ENCODE measurements at regions not wholly inside any gene's neighbourhood (a gene's known extent, or its start where the extent isn't known, plus 50 kb on each side); places are given as distances from the start of the nearest gene placed in this dataset.

DNA sequence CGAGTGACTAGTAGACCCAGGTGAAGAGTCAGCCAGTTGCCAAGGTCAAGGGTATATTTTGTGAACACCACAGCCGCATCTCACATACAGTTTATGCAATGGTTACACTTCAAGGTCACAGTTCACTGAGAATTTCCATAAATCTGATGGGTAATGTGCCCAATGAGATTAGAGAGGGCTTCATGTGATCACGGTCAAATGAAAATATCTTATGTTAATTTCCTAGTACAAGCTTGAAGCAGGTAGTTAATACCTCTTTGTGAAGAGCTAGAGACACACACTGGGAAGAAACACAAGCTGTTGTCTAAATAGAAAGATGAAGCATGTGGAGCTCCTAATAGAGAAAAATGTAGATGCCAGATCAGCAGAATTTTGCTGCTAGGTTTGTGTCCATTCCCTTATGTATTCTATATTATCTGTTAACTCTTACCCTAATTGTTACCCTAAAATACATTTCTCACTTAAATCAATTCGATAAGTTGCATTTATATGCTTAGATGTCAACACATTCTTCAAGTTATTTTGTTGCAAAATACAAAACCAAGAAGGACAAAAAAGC is 136.0 kb downstream of the NR2F2 start:
- H3K4me3 ChIP-seq (ENCODE audit: low read depth, poor library complexity, severe bottlenecking), result no peak overlapping the region
- WGBS, 2 donors, result 77 to 82% methylated on average over 4 of the region's 4 CpGs
- no peak for DNase-seq (ENCODE audit: low spot score in 2 of 2)
- no peak for TF ChIP-seq POLR2A (IDR thresholded peaks at IDR 0.05)
- TF ChIP-seq, protein P1, sequence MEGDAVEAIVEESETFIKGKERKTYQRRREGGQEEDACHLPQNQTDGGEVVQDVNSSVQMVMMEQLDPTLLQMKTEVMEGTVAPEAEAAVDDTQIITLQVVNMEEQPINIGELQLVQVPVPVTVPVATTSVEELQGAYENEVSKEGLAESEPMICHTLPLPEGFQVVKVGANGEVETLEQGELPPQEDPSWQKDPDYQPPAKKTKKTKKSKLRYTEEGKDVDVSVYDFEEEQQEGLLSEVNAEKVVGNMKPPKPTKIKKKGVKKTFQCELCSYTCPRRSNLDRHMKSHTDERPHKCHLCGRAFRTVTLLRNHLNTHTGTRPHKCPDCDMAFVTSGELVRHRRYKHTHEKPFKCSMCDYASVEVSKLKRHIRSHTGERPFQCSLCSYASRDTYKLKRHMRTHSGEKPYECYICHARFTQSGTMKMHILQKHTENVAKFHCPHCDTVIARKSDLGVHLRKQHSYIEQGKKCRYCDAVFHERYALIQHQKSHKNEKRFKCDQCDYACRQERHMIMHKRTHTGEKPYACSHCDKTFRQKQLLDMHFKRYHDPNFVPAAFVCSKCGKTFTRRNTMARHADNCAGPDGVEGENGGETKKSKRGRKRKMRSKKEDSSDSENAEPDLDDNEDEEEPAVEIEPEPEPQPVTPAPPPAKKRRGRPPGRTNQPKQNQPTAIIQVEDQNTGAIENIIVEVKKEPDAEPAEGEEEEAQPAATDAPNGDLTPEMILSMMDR (IDR thresholded peaks at IDR 0.05), result no peak
- intact Hi-C loops (cut with DNase I; ENCODE audit: low total_unique reads), result no loop called here

DNA sequence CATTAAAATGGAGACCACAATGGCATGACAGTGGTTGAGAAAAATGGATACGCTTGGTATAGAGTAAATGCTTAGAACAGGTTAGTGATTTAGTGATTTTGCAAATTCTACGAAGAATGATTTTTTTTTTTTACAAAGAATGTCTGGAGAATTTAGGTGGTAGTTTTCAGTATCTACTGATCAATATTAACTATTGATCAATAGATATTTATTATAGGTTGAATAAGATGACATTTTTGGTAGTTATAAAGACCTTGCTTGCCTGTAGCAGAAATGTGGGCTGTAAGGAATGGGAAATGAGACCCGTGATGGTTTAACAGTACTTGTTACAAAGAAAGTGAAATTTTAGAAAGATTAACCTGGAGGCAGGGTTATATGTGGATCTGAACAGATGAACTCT is 137.5 kb downstream of the NR2F2 start:
- TF ChIP-seq, protein P1 (IDR thresholded peaks at IDR 0.05), result no peak
- TF ChIP-seq POLR2A (IDR thresholded peaks at IDR 0.05), result no peak
- WGBS, 2 donors, result 88 to 93% methylated on average over 3 of the region's 3 CpGs
- H3K4me3 ChIP-seq (ENCODE audit: low read depth, poor library complexity, severe bottlenecking), result no peak overlapping the region
- no peak for DNase-seq (ENCODE audit: low spot score in 2 of 2)
- intact Hi-C loops (cut with DNase I; ENCODE audit: low total_unique reads), result no loop called here

DNA sequence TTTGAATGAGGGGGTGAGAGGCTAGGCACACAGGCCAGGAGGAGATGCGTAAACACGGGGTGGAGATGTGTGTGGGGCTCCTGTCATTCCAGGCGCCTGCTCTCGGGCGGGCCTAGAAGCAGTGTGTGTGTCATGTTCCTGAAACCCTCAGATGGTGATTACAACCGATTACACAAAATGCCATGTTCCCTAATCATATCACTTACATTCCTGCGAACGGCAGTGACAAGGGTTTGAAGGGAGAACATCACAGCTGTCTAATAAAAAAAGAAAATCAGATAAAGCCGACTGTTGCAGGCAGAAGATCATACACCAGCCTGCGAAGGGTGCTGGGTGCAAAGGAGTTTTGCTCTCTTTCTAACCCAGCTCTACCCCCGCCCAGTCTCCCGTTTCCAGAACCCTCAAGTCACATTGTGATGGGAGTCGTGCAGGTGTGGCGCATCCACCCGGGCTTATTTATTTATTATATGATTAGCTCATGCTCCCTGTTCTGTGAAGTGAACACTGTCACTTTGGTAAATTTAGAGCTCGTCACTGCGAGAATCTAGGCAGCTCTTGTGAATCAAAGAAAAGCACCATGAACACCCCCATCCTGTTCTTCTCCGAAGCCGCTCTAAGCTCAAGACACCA is 140.3 kb downstream of the NR2F2 start:
- intact Hi-C loops (cut with DNase I; ENCODE audit: low total_unique reads), result no loop called here
- 61% methylated on average over 19 of the region's 19 CpGs for WGBS, 2 donors
- no peak overlapping the region for H3K4me3 ChIP-seq (ENCODE audit: low read depth, poor library complexity, severe bottlenecking)
- DNase-seq (ENCODE audit: low spot score in 2 of 2), result no peak
- no peak for TF ChIP-seq POLR2A (IDR thresholded peaks at IDR 0.05)
- TF ChIP-seq, protein P1 (IDR thresholded peaks at IDR 0.05), result no peak

DNA sequence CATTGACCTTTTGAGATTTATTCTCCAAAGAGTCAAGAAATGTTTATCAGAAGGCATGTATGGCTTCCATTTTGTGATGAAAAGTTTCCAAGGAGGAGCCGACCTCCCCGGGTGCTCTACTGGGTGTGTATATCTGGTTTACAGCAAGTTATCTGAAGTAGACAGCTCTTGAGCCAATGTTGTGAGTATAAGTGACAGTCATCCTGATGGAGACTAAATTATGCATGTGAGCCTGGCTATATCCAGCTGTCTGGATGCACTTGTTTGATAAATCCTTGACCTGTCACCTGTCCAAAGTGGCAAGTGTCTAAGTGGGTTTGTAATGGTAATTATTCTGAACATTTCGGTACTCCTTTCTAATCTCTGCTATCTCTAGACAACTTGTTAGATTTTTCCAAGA is 142.2 kb downstream of the NR2F2 start:
- no peak for DNase-seq (ENCODE audit: low spot score in 2 of 2)
- intact Hi-C loops (cut with DNase I; ENCODE audit: low total_unique reads), result no loop called here
- TF ChIP-seq, protein P1 (IDR thresholded peaks at IDR 0.05), result no peak
- no peak for TF ChIP-seq POLR2A (IDR thresholded peaks at IDR 0.05)
- 85 to 87% methylated on average over 3 of the region's 3 CpGs for WGBS, 2 donors
- no peak overlapping the region for H3K4me3 ChIP-seq (ENCODE audit: low read depth, poor library complexity, severe bottlenecking)

DNA sequence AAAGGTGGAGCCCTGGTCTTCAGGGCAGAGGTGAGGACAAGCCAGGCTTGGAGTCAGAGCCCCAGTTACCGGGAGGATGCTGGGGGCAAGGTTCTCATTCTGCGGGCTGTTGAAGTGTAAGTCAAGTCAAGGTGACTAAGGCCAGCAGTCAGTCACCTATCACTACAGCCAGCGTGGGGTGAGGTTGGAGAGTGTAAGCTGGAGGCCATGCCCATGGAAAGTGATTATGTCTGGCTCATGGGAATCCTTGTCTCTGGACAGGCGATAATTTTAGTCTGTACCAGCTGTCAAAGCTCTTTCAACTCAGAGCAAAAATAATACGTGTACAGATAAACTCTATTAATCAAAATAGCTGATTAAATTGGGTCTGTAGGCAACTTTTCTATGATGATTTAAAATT is 143.1 kb downstream of the NR2F2 start:
- H3K4me3 ChIP-seq (ENCODE audit: low read depth, poor library complexity, severe bottlenecking), result no peak overlapping the region
- no peak for DNase-seq (ENCODE audit: low spot score in 2 of 2)
- intact Hi-C loops (cut with DNase I; ENCODE audit: low total_unique reads), result no loop called here
- TF ChIP-seq POLR2A (IDR thresholded peaks at IDR 0.05), result no peak
- TF ChIP-seq, protein P1 (IDR thresholded peaks at IDR 0.05), result no peak
- 86% methylated on average over 5 of the region's 5 CpGs for WGBS, 2 donors

DNA sequence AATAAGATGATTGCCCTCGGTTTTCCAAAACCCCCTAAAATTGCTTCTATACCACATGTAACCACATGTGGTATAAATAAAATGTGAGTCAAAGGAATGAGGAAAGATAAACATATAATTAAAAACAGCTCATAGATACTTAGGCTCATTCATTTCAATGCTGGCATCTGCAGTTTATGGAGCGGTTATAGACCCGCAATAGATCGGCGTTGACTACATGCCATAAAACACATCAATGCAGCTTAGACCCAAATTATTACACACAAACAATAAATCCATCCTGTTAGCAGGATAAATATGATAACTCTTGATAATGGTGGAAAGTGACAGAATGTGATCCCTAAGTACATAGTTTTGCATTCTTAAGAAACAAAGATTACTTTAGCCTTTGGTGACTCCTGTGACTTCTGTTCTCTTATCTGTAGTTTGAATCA is 143.7 kb downstream of the NR2F2 start:
- intact Hi-C loops (cut with DNase I; ENCODE audit: low total_unique reads), result no loop called here
- 57 to 60% methylated on average over 5 of the region's 5 CpGs for WGBS, 2 donors

More for the DNA sequence above, 143.7 kb downstream of the NR2F2 start:
- no peak overlapping the region for H3K4me3 ChIP-seq (ENCODE audit: low read depth, poor library complexity, severe bottlenecking)
- DNase-seq (ENCODE audit: low spot score in 2 of 2), result no peak
- TF ChIP-seq, protein P1 (IDR thresholded peaks at IDR 0.05), result no peak
- TF ChIP-seq POLR2A (IDR thresholded peaks at IDR 0.05), result no peak
